Fibroblast of lung (primary cell): ENCODE measurements at regions not wholly inside any gene's neighbourhood (a gene's known extent, or its start where the extent isn't known, plus 50 kb on each side); places are given as distances from the start of the nearest gene placed in this dataset.
A peak's percentile ranks its signal among the peaks of the same experiment; 100 is the strongest.

Source experiments
- DNase-seq, 2 donors: peaks; one replicate each; pipeline versions ENCODE4 v3.0.0 to v3.0.0-alpha.2; 2010; ENCODE audit warnings: low read depth in 2 of 2
- H2AFZ ChIP-seq: 2 replicates; pipeline ENCODE4 v1.5.1; 2012; ENCODE audit warnings: low read length, control low read depth, inconsistent platforms
- H3K27ac ChIP-seq: 2 replicates; pipeline ENCODE4 v1.5.1; 2011; ENCODE audit warnings: low read length, control low read depth; ENCODE audit not compliant: insufficient read depth
- H3K27me3 ChIP-seq: 2 replicates; pipeline ENCODE4 v1.5.1; 2011; ENCODE audit warnings: mild to moderate bottlenecking, low read length; ENCODE audit not compliant: control insufficient read depth, insufficient read depth
- H3K36me3 ChIP-seq: 2 replicates; pipeline ENCODE4 v1.5.1; 2011; ENCODE audit warnings: low read length; ENCODE audit not compliant: control insufficient read depth, insufficient read depth
- H3K4me1 ChIP-seq: 2 replicates; pipeline ENCODE4 v1.5.1; 2011; ENCODE audit warnings: low read length; ENCODE audit not compliant: control insufficient read depth, insufficient read depth; ENCODE audit errors: extremely low read depth
- H3K4me2 ChIP-seq: 2 replicates; pipeline ENCODE4 v1.5.1; 2011; ENCODE audit warnings: low read length, control low read depth; ENCODE audit not compliant: insufficient read depth; ENCODE audit errors: extremely low read depth
- H3K4me3 ChIP-seq, 4 experiments: fragments of 200-600 bp in 1 of 4; sonication (generic) in 1 of 4; replicated peaks in 1 of 4; 2 replicates each; pipeline ENCODE4 v1.5.1; 2011 to 2016; ENCODE audit warnings: low read length in 4 of 4, low read depth in 3 of 4, mild to moderate bottlenecking in 3 of 4, control low read depth in 2 of 4, inconsistent platforms in 1 of 4, mixed read lengths in 1 of 4; ENCODE audit not compliant: insufficient read depth in 1 of 4; ENCODE audit errors: control extremely low read depth in 1 of 4
- H3K79me2 ChIP-seq: 2 replicates; pipeline ENCODE4 v1.5.1; 2012; ENCODE audit warnings: mild to moderate bottlenecking, low read length, inconsistent platforms; ENCODE audit not compliant: control insufficient read depth, insufficient read depth
- H3K9ac ChIP-seq: 2 replicates; pipeline ENCODE4 v1.5.1; 2011; ENCODE audit warnings: mild to moderate bottlenecking, low read length, control low read depth; ENCODE audit not compliant: insufficient read depth
- H3K9me3 ChIP-seq: 2 replicates; pipeline ENCODE4 v1.5.1; 2012; ENCODE audit warnings: low read depth, low read length; ENCODE audit not compliant: control insufficient read depth, insufficient read depth
- H4K20me1 ChIP-seq: 2 replicates; pipeline ENCODE4 v1.5.1; 2011; ENCODE audit warnings: low read length; ENCODE audit not compliant: control insufficient read depth, insufficient read depth; ENCODE audit errors: extremely low read depth
- CTCF ChIP-seq, 2 donors: IDR thresholded peaks in 1 of 2; conservative IDR thresholded peaks in 1 of 2; 1 replicate in 1 of 2; 2 replicates in 1 of 2; pipeline ENCODE4 v1.5.1; 2011 to 2012; ENCODE audit warnings: low read length in 2 of 2, control low read depth in 1 of 2, inconsistent platforms in 1 of 2, low read depth in 1 of 2, mild to moderate bottlenecking in 1 of 2
- EZH2 ChIP-seq: IDR thresholded peaks from 2 replicates; pipeline ENCODE4 v1.5.1; 2012; ENCODE audit warnings: low read length, control low read depth, mild to moderate bottlenecking; ENCODE audit errors: missing control alignments

GRCh38 chr20:22257912-22258311, 326.5 kb downstream of the FOXA2 start:
- H4K20me1 ChIP-seq: no peaks in the 10 kb centered on the region
- H3K9me3 ChIP-seq: no peaks in the 10 kb centered on the region
- no peaks in the 10 kb centered on the region for H3K27me3 ChIP-seq
- H2AFZ ChIP-seq: no peak overlapping the region
- H3K36me3 ChIP-seq: no peaks in the 10 kb centered on the region
- TF ChIP-seq CTCF (conservative IDR thresholded peaks at IDR 0.05 in 1 of 2, IDR thresholded peaks at IDR 0.05 in 1 of 2; ENCODE audit: low read depth in 1 of 2, low read length in 2 of 2) (no peak), EZH2 (no peak)
- no peak overlapping the region for H3K4me3 ChIP-seq
- H3K9ac ChIP-seq: no peak overlapping the region
- no peaks in the 10 kb centered on the region for H3K79me2 ChIP-seq
- no peak overlapping the region for H3K4me2 ChIP-seq
- no peaks in the 10 kb centered on the region for H3K4me1 ChIP-seq
- H3K27ac ChIP-seq: no peak overlapping the region
- DNase-seq: no peak

GRCh38 chr20:22248051-22248667, 336.2 kb downstream of the FOXA2 start:
- Histone ChIP-seq H2AFZ (no peak overlapping the region), H3K36me3 (no peaks in the 10 kb centered on the region), H4K20me1 (no peaks in the 10 kb centered on the region), H3K27me3 (no peaks in the 10 kb centered on the region), H3K9me3 (no peaks in the 10 kb centered on the region), H3K4me3 (no peak overlapping the region), H3K27ac (no peak overlapping the region), H3K9ac (no peak overlapping the region), H3K4me1 (no peaks in the 10 kb centered on the region), H3K79me2 (no peaks in the 10 kb centered on the region), H3K4me2 (no peak overlapping the region)
- TF ChIP-seq EZH2: no peak
- peak in 1 of 2 donors; percentile 31 for TF ChIP-seq CTCF (conservative IDR thresholded peaks at IDR 0.05 in 1 of 2, IDR thresholded peaks at IDR 0.05 in 1 of 2; ENCODE audit: low read depth in 1 of 2, low read length in 2 of 2)
- DNase-seq: no peak

GRCh38 chr20:22245139-22245538, 339.2 kb downstream of the FOXA2 start:
- Histone ChIP-seq H3K27me3 (no peaks in the 10 kb centered on the region), H3K4me2 (no peak overlapping the region), H3K27ac (no peak overlapping the region), H4K20me1 (no peaks in the 10 kb centered on the region), H3K36me3 (no peaks in the 10 kb centered on the region), H3K79me2 (no peaks in the 10 kb centered on the region), H3K4me1 (no peaks in the 10 kb centered on the region), H3K4me3 (no peak overlapping the region), H3K9ac (no peak overlapping the region), H3K9me3 (no peaks in the 10 kb centered on the region), H2AFZ (no peak overlapping the region)
- no peak for DNase-seq
- TF ChIP-seq EZH2: no peak
- TF ChIP-seq CTCF (conservative IDR thresholded peaks at IDR 0.05 in 1 of 2, IDR thresholded peaks at IDR 0.05 in 1 of 2; ENCODE audit: low read depth in 1 of 2, low read length in 2 of 2): no peak
